ENCODE measurements at regions not wholly inside any gene's neighbourhood (a gene's known extent, or its start where the extent isn't known, plus 50 kb on each side); places are given as distances from the start of the nearest gene placed in this dataset.

DNA sequence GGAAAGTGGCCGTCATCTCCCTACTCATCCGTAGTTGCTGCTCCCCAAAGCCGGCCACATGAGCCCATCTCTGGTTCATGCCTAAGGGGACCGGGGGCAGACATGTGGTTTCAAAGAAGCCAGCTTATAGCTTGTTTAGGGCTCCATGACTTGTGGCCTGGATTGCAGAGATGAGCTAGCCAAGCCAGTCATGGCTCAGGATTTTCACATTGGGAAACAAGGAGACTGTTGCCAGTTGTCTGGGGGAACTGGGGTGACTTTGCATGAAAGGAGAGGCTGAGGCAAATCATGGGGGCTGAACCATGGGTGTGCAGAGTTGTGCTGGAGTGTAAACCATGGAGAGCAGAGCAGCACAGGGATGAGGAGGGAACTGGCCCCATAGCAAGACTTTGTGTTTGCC is 183.0 kb upstream of the APCDD1 start:
- Histone ChIP-seq H3K4me3 (ENCODE audit: severe bottlenecking) (no peak overlapping the region), H3K9me3 (ENCODE audit: severe bottlenecking) (no peaks in the 10 kb centered on the region), H3K36me3 (ENCODE audit: low read depth) (no peaks in the 10 kb centered on the region), H3K27ac (ENCODE audit: poor library complexity, severe bottlenecking) (no peak overlapping the region), H3K27me3 (ENCODE audit: insufficient read depth, poor library complexity, severe bottlenecking) (no peaks in the 10 kb centered on the region), H3K4me1 (ENCODE audit: insufficient read depth, poor library complexity, severe bottlenecking) (no peaks in the 10 kb centered on the region)
- DNase-seq (ENCODE audit: low spot score) (no peak), ATAC-seq (ENCODE audit: low read depth) (no peak)
- TF ChIP-seq, protein P1, sequence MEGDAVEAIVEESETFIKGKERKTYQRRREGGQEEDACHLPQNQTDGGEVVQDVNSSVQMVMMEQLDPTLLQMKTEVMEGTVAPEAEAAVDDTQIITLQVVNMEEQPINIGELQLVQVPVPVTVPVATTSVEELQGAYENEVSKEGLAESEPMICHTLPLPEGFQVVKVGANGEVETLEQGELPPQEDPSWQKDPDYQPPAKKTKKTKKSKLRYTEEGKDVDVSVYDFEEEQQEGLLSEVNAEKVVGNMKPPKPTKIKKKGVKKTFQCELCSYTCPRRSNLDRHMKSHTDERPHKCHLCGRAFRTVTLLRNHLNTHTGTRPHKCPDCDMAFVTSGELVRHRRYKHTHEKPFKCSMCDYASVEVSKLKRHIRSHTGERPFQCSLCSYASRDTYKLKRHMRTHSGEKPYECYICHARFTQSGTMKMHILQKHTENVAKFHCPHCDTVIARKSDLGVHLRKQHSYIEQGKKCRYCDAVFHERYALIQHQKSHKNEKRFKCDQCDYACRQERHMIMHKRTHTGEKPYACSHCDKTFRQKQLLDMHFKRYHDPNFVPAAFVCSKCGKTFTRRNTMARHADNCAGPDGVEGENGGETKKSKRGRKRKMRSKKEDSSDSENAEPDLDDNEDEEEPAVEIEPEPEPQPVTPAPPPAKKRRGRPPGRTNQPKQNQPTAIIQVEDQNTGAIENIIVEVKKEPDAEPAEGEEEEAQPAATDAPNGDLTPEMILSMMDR (IDR thresholded peaks at IDR 0.05; ENCODE audit: poor library complexity, severe bottlenecking) = no peak

- ATAC-seq (ENCODE audit: low read depth) (no peak), DNase-seq (ENCODE audit: low spot score) (no peak)
- Histone ChIP-seq H3K9me3 (ENCODE audit: severe bottlenecking) (no peaks in the 10 kb centered on the region), H3K4me1 (ENCODE audit: insufficient read depth, poor library complexity, severe bottlenecking) (no peaks in the 10 kb centered on the region), H3K27ac (ENCODE audit: poor library complexity, severe bottlenecking) (no peak overlapping the region), H3K27me3 (ENCODE audit: insufficient read depth, poor library complexity, severe bottlenecking) (no peaks in the 10 kb centered on the region), H3K36me3 (ENCODE audit: low read depth) (no peaks in the 10 kb centered on the region), H3K4me3 (ENCODE audit: severe bottlenecking) (no peak overlapping the region)
- TF ChIP-seq, protein P1 (IDR thresholded peaks at IDR 0.05; ENCODE audit: poor library complexity, severe bottlenecking) = no peak
Observed at GRCh38 chr18:10274301-10274700, 180.1 kb upstream of the APCDD1 start.

DNA sequence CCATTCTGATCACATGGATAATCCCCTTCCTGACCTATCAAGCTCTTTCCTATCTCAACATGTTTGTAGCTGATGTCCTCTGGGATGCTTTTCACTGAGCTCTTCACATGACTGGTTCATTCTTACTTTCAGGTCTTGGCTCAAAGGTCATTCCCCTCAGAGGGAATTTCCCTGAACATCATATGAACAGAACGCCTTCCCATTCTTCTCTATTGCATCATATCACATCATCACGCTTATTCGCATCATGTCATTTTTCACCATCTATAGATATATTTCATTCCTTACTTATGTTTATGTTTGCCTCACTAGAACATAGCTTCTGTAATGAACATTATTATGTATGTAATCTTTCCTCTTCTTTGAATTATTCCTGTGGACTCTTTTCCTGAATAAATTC is 178.9 kb upstream of the APCDD1 start:
- Histone ChIP-seq H3K4me3 (ENCODE audit: severe bottlenecking) (no peak overlapping the region), H3K36me3 (ENCODE audit: low read depth) (no peaks in the 10 kb centered on the region), H3K27me3 (ENCODE audit: insufficient read depth, poor library complexity, severe bottlenecking) (no peaks in the 10 kb centered on the region), H3K9me3 (ENCODE audit: severe bottlenecking) (no peaks in the 10 kb centered on the region), H3K27ac (ENCODE audit: poor library complexity, severe bottlenecking) (no peak overlapping the region), H3K4me1 (ENCODE audit: insufficient read depth, poor library complexity, severe bottlenecking) (no peaks in the 10 kb centered on the region)
- ATAC-seq (ENCODE audit: low read depth) (no peak), DNase-seq (ENCODE audit: low spot score) (no peak)
- TF ChIP-seq, protein P1 (IDR thresholded peaks at IDR 0.05; ENCODE audit: poor library complexity, severe bottlenecking) = no peak

- no peaks in the 10 kb centered on the region for H3K4me1 ChIP-seq (ENCODE audit: insufficient read depth, poor library complexity, severe bottlenecking)
- H3K4me3 ChIP-seq (ENCODE audit: severe bottlenecking) = no peak overlapping the region
- ATAC-seq (ENCODE audit: low read depth) = no peak
- no peaks in the 10 kb centered on the region for H3K36me3 ChIP-seq (ENCODE audit: low read depth)
- H3K27me3 ChIP-seq (ENCODE audit: insufficient read depth, poor library complexity, severe bottlenecking) = no peaks in the 10 kb centered on the region
- H3K27ac ChIP-seq (ENCODE audit: poor library complexity, severe bottlenecking) = no peak overlapping the region
- H3K9me3 ChIP-seq (ENCODE audit: severe bottlenecking) = no peaks in the 10 kb centered on the region
- TF ChIP-seq, protein P1 (IDR thresholded peaks at IDR 0.05; ENCODE audit: poor library complexity, severe bottlenecking) = no peak
- no peak for DNase-seq (ENCODE audit: low spot score)
Observed at GRCh38 chr18:10278265-10278664, 176.2 kb upstream of the APCDD1 start.

GRCh38 chr18:10279471-10279870 is 175.0 kb upstream of the APCDD1 start:
- ATAC-seq (ENCODE audit: low read depth) = no peak
- H3K4me3 ChIP-seq (ENCODE audit: severe bottlenecking) = no peak overlapping the region

More at GRCh38 chr18:10279471-10279870, 175.0 kb upstream of the APCDD1 start:
- H3K36me3 ChIP-seq (ENCODE audit: low read depth) = no peaks in the 10 kb centered on the region
- DNase-seq (ENCODE audit: low spot score) = no peak
- H3K27me3 ChIP-seq (ENCODE audit: insufficient read depth, poor library complexity, severe bottlenecking) = no peaks in the 10 kb centered on the region
- TF ChIP-seq, protein P1 (IDR thresholded peaks at IDR 0.05; ENCODE audit: poor library complexity, severe bottlenecking) = no peak
- no peaks in the 10 kb centered on the region for H3K4me1 ChIP-seq (ENCODE audit: insufficient read depth, poor library complexity, severe bottlenecking)
- no peak overlapping the region for H3K27ac ChIP-seq (ENCODE audit: poor library complexity, severe bottlenecking)
- no peaks in the 10 kb centered on the region for H3K9me3 ChIP-seq (ENCODE audit: severe bottlenecking)

All from RWPE2 (cell line).